ENCODE measurements at regions not wholly inside any gene's neighbourhood (a gene's known extent, or its start where the extent isn't known, plus 50 kb on each side); places are given as distances from the start of the nearest gene placed in this dataset.
"Not testable (repeated sequence)": the region's sequence is repeated elsewhere in the genome, so short reads cannot be mapped to it uniquely, and the experiment has no call there.

DNA sequence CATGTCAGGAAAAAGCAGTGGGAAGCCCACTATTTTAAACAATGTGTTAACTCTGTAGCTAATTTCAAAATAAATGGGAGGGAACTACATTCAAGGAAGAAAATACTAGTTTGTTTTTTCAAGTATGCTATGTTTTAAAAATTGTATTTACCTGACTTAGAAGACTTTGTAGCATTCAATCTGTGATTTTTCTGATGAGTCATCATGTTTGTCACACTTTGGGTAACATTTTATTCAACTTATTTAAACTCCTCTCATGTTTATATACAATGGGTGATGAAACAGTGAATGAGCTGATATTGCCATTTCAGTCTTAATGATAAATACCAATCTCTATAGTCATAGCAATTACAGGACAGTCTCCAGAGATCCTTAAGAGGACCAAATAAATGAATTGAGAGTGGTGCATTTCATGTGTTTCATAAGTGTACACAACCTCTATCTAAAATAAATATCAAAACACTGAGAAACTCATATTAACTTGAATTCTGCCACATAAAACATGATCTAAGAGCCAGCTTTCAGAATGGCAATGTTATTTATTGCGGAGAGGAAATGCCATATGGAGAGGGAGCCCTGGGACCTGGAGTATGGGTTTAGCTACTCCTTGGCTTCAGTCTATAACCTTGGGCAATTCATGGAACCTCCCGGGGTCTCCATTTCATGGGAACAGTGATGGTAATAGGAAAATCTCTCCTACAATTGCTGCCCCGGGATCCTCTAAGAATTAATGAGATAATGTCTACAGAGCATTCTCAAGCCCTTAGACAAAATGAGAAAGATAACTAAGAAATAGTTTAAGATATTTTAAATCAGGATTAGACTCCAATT, 913.9 kb downstream of the TLE4 start:
- intact Hi-C loops (cut with DNase I), result no loop called here
- no peak overlapping the region for H3K4me3 ChIP-seq
- TF ChIP-seq, protein P1, sequence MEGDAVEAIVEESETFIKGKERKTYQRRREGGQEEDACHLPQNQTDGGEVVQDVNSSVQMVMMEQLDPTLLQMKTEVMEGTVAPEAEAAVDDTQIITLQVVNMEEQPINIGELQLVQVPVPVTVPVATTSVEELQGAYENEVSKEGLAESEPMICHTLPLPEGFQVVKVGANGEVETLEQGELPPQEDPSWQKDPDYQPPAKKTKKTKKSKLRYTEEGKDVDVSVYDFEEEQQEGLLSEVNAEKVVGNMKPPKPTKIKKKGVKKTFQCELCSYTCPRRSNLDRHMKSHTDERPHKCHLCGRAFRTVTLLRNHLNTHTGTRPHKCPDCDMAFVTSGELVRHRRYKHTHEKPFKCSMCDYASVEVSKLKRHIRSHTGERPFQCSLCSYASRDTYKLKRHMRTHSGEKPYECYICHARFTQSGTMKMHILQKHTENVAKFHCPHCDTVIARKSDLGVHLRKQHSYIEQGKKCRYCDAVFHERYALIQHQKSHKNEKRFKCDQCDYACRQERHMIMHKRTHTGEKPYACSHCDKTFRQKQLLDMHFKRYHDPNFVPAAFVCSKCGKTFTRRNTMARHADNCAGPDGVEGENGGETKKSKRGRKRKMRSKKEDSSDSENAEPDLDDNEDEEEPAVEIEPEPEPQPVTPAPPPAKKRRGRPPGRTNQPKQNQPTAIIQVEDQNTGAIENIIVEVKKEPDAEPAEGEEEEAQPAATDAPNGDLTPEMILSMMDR (IDR thresholded peaks at IDR 0.05), result no peak
- no peak overlapping the region for H3K27ac ChIP-seq
- no peaks in the 10 kb centered on the region for H3K4me1 ChIP-seq
- DNase-seq (peak in 1 of 4 donors; percentile 14), ATAC-seq (no peak)
- no peaks in the 10 kb centered on the region for H3K36me3 ChIP-seq
- H3K9me3 ChIP-seq, result peaks cover 0 to 31% of the 10 kb centered on the region in 2 donors
- no peaks in the 10 kb centered on the region for H3K27me3 ChIP-seq

GRCh38 chr9:80482251-80482650, 910.5 kb downstream of the TLE4 start:
- ATAC-seq; H3K36me3 ChIP-seq; H3K27me3 ChIP-seq; H3K4me1 ChIP-seq; H3K4me3 ChIP-seq; intact Hi-C loops (cut with DNase I); DNase-seq; H3K27ac ChIP-seq: not testable (repeated sequence)
- peaks cover 0 to 31% of the 10 kb centered on the region in 2 donors for H3K9me3 ChIP-seq

DNA sequence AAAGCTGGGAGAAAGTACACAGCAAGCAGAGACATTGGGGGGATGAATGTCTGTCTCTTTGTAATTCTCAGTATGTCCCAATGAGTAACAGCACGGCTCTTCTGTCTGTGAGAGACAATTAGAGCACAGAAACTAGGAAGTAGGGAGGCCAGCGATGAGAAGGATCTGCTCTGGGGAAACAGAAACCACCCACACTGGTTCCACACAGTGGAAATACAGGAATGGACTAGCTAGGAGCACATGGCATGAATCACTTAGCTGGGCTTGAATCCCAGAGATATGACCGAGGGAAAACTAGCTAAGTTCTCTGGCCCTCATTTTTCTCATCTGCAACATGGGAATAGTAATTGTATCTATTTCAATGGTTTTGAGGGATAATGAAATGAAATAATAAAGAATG, 895.9 kb downstream of the TLE4 start:
- peak; percentile 30 for ATAC-seq
- TF ChIP-seq, protein P1 (IDR thresholded peaks at IDR 0.05), result no peak
- intact Hi-C loops (cut with DNase I), result no loop called here
- Histone ChIP-seq H3K4me3 (no peak overlapping the region), H3K4me1 (no peaks in the 10 kb centered on the region), H3K27me3 (no peaks in the 10 kb centered on the region), H3K36me3 (no peaks in the 10 kb centered on the region), H3K9me3 (peaks cover 0 to 3% of the 10 kb centered on the region in 2 donors), H3K27ac (no peak overlapping the region)
- DNase-seq, result no peak

GRCh38 chr9:80465556-80465955, 893.8 kb downstream of the TLE4 start:
- no peaks in the 10 kb centered on the region for H3K27me3 ChIP-seq
- no peak overlapping the region for H3K27ac ChIP-seq
- ATAC-seq (no peak), DNase-seq (no peak)
- intact Hi-C loops (cut with DNase I), result no loop called here
- no peaks in the 10 kb centered on the region for H3K4me1 ChIP-seq
- H3K4me3 ChIP-seq, result no peak overlapping the region
- TF ChIP-seq, protein P1 (IDR thresholded peaks at IDR 0.05), result no peak
- H3K9me3 ChIP-seq, result peaks cover 0 to 17% of the 10 kb centered on the region in 2 donors
- no peaks in the 10 kb centered on the region for H3K36me3 ChIP-seq

DNA sequence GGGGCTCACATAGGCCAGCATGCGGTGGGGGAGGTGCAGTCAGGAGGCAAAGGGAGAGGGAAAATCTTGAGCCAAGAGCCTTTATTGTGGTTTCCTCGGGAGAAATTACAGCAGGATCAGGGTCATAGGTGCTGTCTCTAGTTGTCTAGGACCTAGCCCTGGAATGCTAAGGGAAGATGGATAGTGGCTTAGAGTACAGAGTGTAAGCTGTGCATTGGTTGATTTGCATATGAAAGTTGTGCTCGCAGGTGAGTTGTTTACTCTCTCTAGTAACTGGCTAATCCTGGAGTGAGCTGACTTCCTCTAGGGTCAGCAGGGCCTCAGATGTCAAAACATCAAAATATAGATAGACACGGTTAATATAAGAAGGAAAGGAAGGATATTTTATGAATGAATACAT, 877.7 kb downstream of the TLE4 start:
- Histone ChIP-seq H3K36me3 (no peaks in the 10 kb centered on the region), H3K9me3 (peaks cover 0 to 18% of the 10 kb centered on the region in 2 donors), H3K4me3 (no peak overlapping the region), H3K4me1 (no peaks in the 10 kb centered on the region), H3K27ac (no peak overlapping the region), H3K27me3 (no peaks in the 10 kb centered on the region)
- no peak for DNase-seq
- intact Hi-C loops (cut with DNase I), result no loop called here
- no peak for ATAC-seq
- TF ChIP-seq, protein P1 (IDR thresholded peaks at IDR 0.05), result no peak

Data from left lung (tissue), 4 donors.